ENCODE measurements at regions not wholly inside any gene's neighbourhood (a gene's known extent, or its start where the extent isn't known, plus 50 kb on each side); places are given as distances from the start of the nearest gene placed in this dataset.

GRCh38 chr12:105847068-105847467 is 291.7 kb downstream of the NUAK1 start:
- no peak overlapping the region for H3K4me3 ChIP-seq (ENCODE audit: low read depth, low read length)
- TF ChIP-seq CTCF (IDR thresholded peaks at IDR 0.05; ENCODE audit: borderline replicate concordance, insufficient read depth, low read depth, low read length), result no peak

- no peak overlapping the region for H3K4me3 ChIP-seq (ENCODE audit: low read depth, low read length)
- no peak for TF ChIP-seq CTCF (IDR thresholded peaks at IDR 0.05; ENCODE audit: borderline replicate concordance, insufficient read depth, low read depth, low read length)
Observed at GRCh38 chr12:105848286-105848685, 290.5 kb downstream of the NUAK1 start.

GRCh38 chr12:105850103-105850968 is 288.4 kb downstream of the NUAK1 start:
- no peak for TF ChIP-seq CTCF (IDR thresholded peaks at IDR 0.05; ENCODE audit: borderline replicate concordance, insufficient read depth, low read depth, low read length)
- H3K4me3 ChIP-seq (ENCODE audit: low read depth, low read length), result no peak overlapping the region

GRCh38 chr12:105852496-105852895 is 286.3 kb downstream of the NUAK1 start:
- H3K4me3 ChIP-seq (ENCODE audit: low read depth, low read length), result no peak overlapping the region
- no peak for TF ChIP-seq CTCF (IDR thresholded peaks at IDR 0.05; ENCODE audit: borderline replicate concordance, insufficient read depth, low read depth, low read length)

- no peak overlapping the region for H3K4me3 ChIP-seq (ENCODE audit: low read depth, low read length)
- TF ChIP-seq CTCF (IDR thresholded peaks at IDR 0.05; ENCODE audit: borderline replicate concordance, insufficient read depth, low read depth, low read length), result no peak
Observed at GRCh38 chr12:105852951-105853350, 285.8 kb downstream of the NUAK1 start.

- no peak for TF ChIP-seq CTCF (IDR thresholded peaks at IDR 0.05; ENCODE audit: borderline replicate concordance, insufficient read depth, low read depth, low read length)
- no peak overlapping the region for H3K4me3 ChIP-seq (ENCODE audit: low read depth, low read length)
Observed at GRCh38 chr12:105854071-105854470, 284.7 kb downstream of the NUAK1 start.
